GM18909 (cell line): ENCODE measurements at regions not wholly inside any gene's neighbourhood (a gene's known extent, or its start where the extent isn't known, plus 50 kb on each side); places are given as distances from the start of the nearest gene placed in this dataset.
"Not testable (repeated sequence)": the region's sequence is repeated elsewhere in the genome, so short reads cannot be mapped to it uniquely, and the experiment has no call there.

Experiments
- ATAC-seq: cut with Tn5 transposase; IDR thresholded peaks from one replicate; pipeline ENCODE4 v1.9.1; 2021; ENCODE audit warnings: mild to moderate bottlenecking; ENCODE audit not compliant: unreplicated experiment, poor library complexity

GRCh38 chr2:87404411-87405255 lies 343.3 kb upstream of the PLGLB2 start:
- not testable (repeated sequence) for ATAC-seq

- not testable (repeated sequence) for ATAC-seq
Measured at GRCh38 chr2:87405531-87406216, 342.2 kb upstream of the PLGLB2 start.

- ATAC-seq = not testable (repeated sequence)
Measured at GRCh38 chr2:87406406-87407175, 341.3 kb upstream of the PLGLB2 start.

- not testable (repeated sequence) for ATAC-seq
Measured at GRCh38 chr2:87409601-87410000, 338.3 kb upstream of the PLGLB2 start.

GRCh38 chr2:87410371-87410770 lies 337.5 kb upstream of the PLGLB2 start:
- ATAC-seq = not testable (repeated sequence)

- ATAC-seq = not testable (repeated sequence)
Measured at GRCh38 chr2:87412036-87412820, 335.7 kb upstream of the PLGLB2 start.

- ATAC-seq = not testable (repeated sequence)
Measured at GRCh38 chr2:87414331-87414730, 333.6 kb upstream of the PLGLB2 start.

GRCh38 chr2:87414795-87415570 lies 332.9 kb upstream of the PLGLB2 start:
- not testable (repeated sequence) for ATAC-seq

GRCh38 chr2:87415586-87416265 lies 332.2 kb upstream of the PLGLB2 start:
- not testable (repeated sequence) for ATAC-seq

- not testable (repeated sequence) for ATAC-seq
Measured at GRCh38 chr2:87416266-87416592, 331.7 kb upstream of the PLGLB2 start.

- not testable (repeated sequence) for ATAC-seq
Measured at GRCh38 chr2:87417147-87417546, 330.7 kb upstream of the PLGLB2 start.

- not testable (repeated sequence) for ATAC-seq
Measured at GRCh38 chr2:87417742-87418567, 329.9 kb upstream of the PLGLB2 start.

- ATAC-seq = not testable (repeated sequence)
Measured at GRCh38 chr2:87418823-87419822, 328.8 kb upstream of the PLGLB2 start.

GRCh38 chr2:87419980-87420379 lies 327.9 kb upstream of the PLGLB2 start:
- not testable (repeated sequence) for ATAC-seq

- ATAC-seq = not testable (repeated sequence)
Measured at GRCh38 chr2:87420954-87421353, 326.9 kb upstream of the PLGLB2 start.
